OCI-LY7 (cell line): ENCODE measurements at regions not wholly inside any gene's neighbourhood (a gene's known extent, or its start where the extent isn't known, plus 50 kb on each side); places are given as distances from the start of the nearest gene placed in this dataset.

Source experiments
- EZH2phosphoT487 ChIP-seq: fragments of 200-600 bp; sonication (generic); IDR thresholded peaks from 2 replicates; pipeline ENCODE4 v1.6.1; 2018; ENCODE audit warnings: low read depth, borderline replicate concordance, mild to moderate bottlenecking, mixed run types, antibody characterized with exemption, low read length, moderate library complexity, mixed read lengths
- TF ChIP-seq, protein P1 (sequence below): fragments of 200-600 bp; sonication (generic); conservative IDR thresholded peaks from 2 replicates; pipeline ENCODE4 v1.5.1; 2014; ENCODE audit warnings: mild to moderate bottlenecking, antibody characterized with exemption, low read length, moderate library complexity, mixed read lengths

DNA sequence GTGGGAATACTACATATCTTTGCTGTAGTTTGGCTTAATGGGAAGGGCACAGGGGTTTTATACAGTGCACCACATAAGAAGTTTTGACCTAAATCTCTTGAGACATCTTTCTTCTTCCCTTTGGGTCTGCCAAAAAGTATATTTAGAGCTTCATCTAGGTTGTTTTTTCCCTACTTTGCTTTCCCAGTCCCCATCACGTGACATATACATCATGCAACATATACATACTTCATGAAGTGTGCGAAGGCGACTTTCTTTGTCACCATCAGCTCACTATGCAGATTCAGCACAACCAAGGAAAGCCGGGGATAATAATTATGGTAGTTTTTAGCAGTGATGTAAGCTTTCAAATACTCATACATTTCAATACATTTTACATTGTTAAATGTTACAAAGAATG lies 177.1 kb upstream of the PPP1R3A start:
- TF ChIP-seq, protein P1, sequence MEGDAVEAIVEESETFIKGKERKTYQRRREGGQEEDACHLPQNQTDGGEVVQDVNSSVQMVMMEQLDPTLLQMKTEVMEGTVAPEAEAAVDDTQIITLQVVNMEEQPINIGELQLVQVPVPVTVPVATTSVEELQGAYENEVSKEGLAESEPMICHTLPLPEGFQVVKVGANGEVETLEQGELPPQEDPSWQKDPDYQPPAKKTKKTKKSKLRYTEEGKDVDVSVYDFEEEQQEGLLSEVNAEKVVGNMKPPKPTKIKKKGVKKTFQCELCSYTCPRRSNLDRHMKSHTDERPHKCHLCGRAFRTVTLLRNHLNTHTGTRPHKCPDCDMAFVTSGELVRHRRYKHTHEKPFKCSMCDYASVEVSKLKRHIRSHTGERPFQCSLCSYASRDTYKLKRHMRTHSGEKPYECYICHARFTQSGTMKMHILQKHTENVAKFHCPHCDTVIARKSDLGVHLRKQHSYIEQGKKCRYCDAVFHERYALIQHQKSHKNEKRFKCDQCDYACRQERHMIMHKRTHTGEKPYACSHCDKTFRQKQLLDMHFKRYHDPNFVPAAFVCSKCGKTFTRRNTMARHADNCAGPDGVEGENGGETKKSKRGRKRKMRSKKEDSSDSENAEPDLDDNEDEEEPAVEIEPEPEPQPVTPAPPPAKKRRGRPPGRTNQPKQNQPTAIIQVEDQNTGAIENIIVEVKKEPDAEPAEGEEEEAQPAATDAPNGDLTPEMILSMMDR, result no peak
- TF ChIP-seq EZH2phosphoT487, result no peak
